ENCODE measurements at regions not wholly inside any gene's neighbourhood (a gene's known extent, or its start where the extent isn't known, plus 50 kb on each side); places are given as distances from the start of the nearest gene placed in this dataset.

DNA sequence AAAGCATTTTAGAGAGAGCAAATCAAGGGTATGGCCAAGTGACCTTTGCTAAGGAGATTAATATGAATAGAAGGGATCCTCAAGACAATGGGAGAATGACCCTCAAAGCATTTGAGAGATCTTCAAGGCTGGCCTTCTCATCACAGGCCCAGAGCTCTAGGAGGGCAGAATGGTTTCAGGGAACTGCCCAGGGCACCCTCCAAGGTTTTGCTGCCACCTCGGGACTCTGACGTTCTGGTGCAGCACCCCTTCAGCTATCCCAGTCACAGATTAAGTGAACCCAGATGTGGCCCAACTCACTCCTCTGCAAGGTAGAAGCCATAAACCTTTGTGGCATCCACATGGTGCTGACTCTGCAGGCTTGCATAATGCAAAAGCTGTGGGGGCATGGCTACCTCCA, 209.3 kb downstream of the TLE3 start:
- Histone ChIP-seq H3K9me3 (ENCODE audit: control insufficient read depth, low read length) (peaks cover 43% of the 10 kb centered on the region), H3K36me3 (ENCODE audit: control insufficient read depth, insufficient read depth, low read length) (no peaks in the 10 kb centered on the region), H3K27ac (ENCODE audit: low read depth, low read length) (no peak overlapping the region), H3K4me1 (ENCODE audit: control insufficient read depth, insufficient read depth, low read length) (peaks cover 13% of the 10 kb centered on the region), H3K9ac (ENCODE audit: extremely low read depth, low read length, poor library complexity, severe bottlenecking) (no peak overlapping the region), H3K4me3 (ENCODE audit: low read length) (no peak overlapping the region), H3K27me3 (ENCODE audit: control insufficient read depth, insufficient read depth, low read length, poor library complexity, severe bottlenecking) (no peaks in the 10 kb centered on the region)
- H3K4me3 Mint-ChIP-seq, result no peak overlapping the region
- H3K4me1 Mint-ChIP-seq, result peaks cover 31% of the 10 kb centered on the region
- peaks cover 11% of the 10 kb centered on the region for H3K27me3 Mint-ChIP-seq (ENCODE audit: insufficient read depth)
- no peak for TF ChIP-seq CTCF (conservative IDR thresholded peaks at IDR 0.05)
- no peak overlapping the region for H3K27ac Mint-ChIP-seq
- H3K36me3 Mint-ChIP-seq (ENCODE audit: low read depth), result no peaks in the 10 kb centered on the region
- WGBS, 2 experiments (ENCODE audit: insufficient coverage in 1 of 2, insufficient read length in 1 of 2), result 50 to 74% methylated on average over 2 of the region's 2 CpGs
- H3K9me3 Mint-ChIP-seq, result peaks cover 22% of the 10 kb centered on the region
- no peak for DNase-seq

DNA sequence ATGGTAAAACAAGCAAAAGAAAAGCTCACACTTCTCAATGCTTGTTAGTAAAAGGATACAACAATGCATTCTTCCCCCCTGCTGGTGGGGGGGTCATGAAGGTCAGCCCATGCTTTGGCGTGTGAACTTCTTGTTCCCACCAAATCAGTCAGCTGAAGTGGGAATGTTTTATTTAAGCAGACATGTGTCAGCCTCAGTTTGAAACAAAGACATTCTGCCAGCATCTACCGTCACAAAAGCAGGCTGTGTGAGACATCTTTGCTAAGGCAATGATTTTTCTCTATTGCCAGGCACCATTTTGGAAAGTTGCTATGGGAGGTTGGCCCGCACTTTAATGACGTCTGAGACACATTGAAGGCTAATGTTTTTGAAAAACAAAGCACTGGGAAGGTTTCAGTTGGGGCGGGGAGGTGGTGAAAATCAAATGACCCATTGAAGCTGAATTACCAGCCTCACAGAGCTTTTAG, 206.6 kb downstream of the TLE3 start:
- peaks cover 16% of the 10 kb centered on the region for H3K27me3 Mint-ChIP-seq (ENCODE audit: insufficient read depth)
- peaks cover 27% of the 10 kb centered on the region for H3K4me1 Mint-ChIP-seq
- TF ChIP-seq CTCF (conservative IDR thresholded peaks at IDR 0.05), result no peak
- no peak overlapping the region for H3K27ac Mint-ChIP-seq
- Histone ChIP-seq H3K36me3 (ENCODE audit: control insufficient read depth, insufficient read depth, low read length) (no peaks in the 10 kb centered on the region), H3K9ac (ENCODE audit: extremely low read depth, low read length, poor library complexity, severe bottlenecking) (no peak overlapping the region), H3K27me3 (ENCODE audit: control insufficient read depth, insufficient read depth, low read length, poor library complexity, severe bottlenecking) (no peaks in the 10 kb centered on the region), H3K27ac (ENCODE audit: low read depth, low read length) (peak overlapping the region; percentile 91), H3K4me1 (ENCODE audit: control insufficient read depth, insufficient read depth, low read length) (peaks cover 6% of the 10 kb centered on the region), H3K9me3 (ENCODE audit: control insufficient read depth, low read length) (peaks cover 43% of the 10 kb centered on the region), H3K4me3 (ENCODE audit: low read length) (peak overlapping the region; percentile 3)
- H3K36me3 Mint-ChIP-seq (ENCODE audit: low read depth), result no peaks in the 10 kb centered on the region
- peaks cover 22% of the 10 kb centered on the region for H3K9me3 Mint-ChIP-seq
- no peak for DNase-seq
- no peak overlapping the region for H3K4me3 Mint-ChIP-seq
- WGBS, 2 experiments (ENCODE audit: insufficient coverage in 1 of 2, insufficient read length in 1 of 2), result 71 to 79% methylated on average over 4 to 5 of the region's 5 CpGs

GRCh38 chr15:69891606-69892005, 206.1 kb downstream of the TLE3 start:
- TF ChIP-seq CTCF (conservative IDR thresholded peaks at IDR 0.05), result no peak

More at GRCh38 chr15:69891606-69892005, 206.1 kb downstream of the TLE3 start:
- Histone ChIP-seq H3K4me1 (ENCODE audit: control insufficient read depth, insufficient read depth, low read length) (peaks cover 6% of the 10 kb centered on the region), H3K36me3 (ENCODE audit: control insufficient read depth, insufficient read depth, low read length) (no peaks in the 10 kb centered on the region), H3K27me3 (ENCODE audit: control insufficient read depth, insufficient read depth, low read length, poor library complexity, severe bottlenecking) (no peaks in the 10 kb centered on the region), H3K27ac (ENCODE audit: low read depth, low read length) (peak overlapping the region; percentile 91), H3K9ac (ENCODE audit: extremely low read depth, low read length, poor library complexity, severe bottlenecking) (no peak overlapping the region), H3K9me3 (ENCODE audit: control insufficient read depth, low read length) (peaks cover 43% of the 10 kb centered on the region), H3K4me3 (ENCODE audit: low read length) (peak overlapping the region; percentile 3)
- Mint-ChIP-seq H3K4me1 (peaks cover 22% of the 10 kb centered on the region), H3K27ac (no peak overlapping the region), H3K4me3 (no peak overlapping the region), H3K27me3 (ENCODE audit: insufficient read depth) (peaks cover 16% of the 10 kb centered on the region), H3K36me3 (ENCODE audit: low read depth) (no peaks in the 10 kb centered on the region), H3K9me3 (peaks cover 22% of the 10 kb centered on the region)
- WGBS, 2 experiments (ENCODE audit: insufficient coverage in 1 of 2, insufficient read length in 1 of 2), result 63 to 91% methylated on average over 2 to 7 of the region's 7 CpGs
- no peak for DNase-seq

All from endodermal cell (in vitro differentiated cells).